H1 (cell line): ENCODE measurements at regions not wholly inside any gene's neighbourhood (a gene's known extent, or its start where the extent isn't known, plus 50 kb on each side); places are given as distances from the start of the nearest gene placed in this dataset.

Source experiments
- CTCF ChIA-PET: fragments of 300-600 bp; sonication (Branson Sonifier 250); formaldehyde crosslinking; loops from one replicate; lab custom pipeline; 2021; ENCODE audit not compliant: partially characterized antibody; lab: Charles Lee
- POLR2A ChIA-PET: fragments of 300-600 bp; sonication (Branson Sonifier 250); formaldehyde crosslinking; loops from one replicate; lab custom pipeline; 2021; ENCODE audit warnings: inconsistent platforms; ENCODE audit not compliant: partially characterized antibody; lab: Charles Lee
- DNase-seq, 2 experiments: peaks; one replicate each; pipeline versions ENCODE4 v3.0.0 to v3.0.0-alpha.2; 2010 to 2022; ENCODE audit warnings: low spot score in 2 of 2, low read depth in 1 of 2, mixed read lengths in 1 of 2
- FAIRE-seq: peaks from 2 replicates; lab custom pipeline; 2011; peaks lifted over from hg19 to GRCh38; lab: Jason Lieb, UNC
- H2AFZ ChIP-seq: 2 replicates; pipeline ENCODE4 v1.8.1; 2012; ENCODE audit warnings: low read length, inconsistent platforms
- H2AK5ac ChIP-seq: 2 replicates; pipeline ENCODE4 v1.6.1; 2013; ENCODE audit warnings: low read depth, low read length
- H2BK120ac ChIP-seq: replicated peaks from 2 replicates; pipeline ENCODE3; 2013; ENCODE audit warnings: low read depth, low read length, inconsistent platforms
- H2BK12ac ChIP-seq: 2 replicates; pipeline ENCODE4 v1.6.1; 2013; ENCODE audit warnings: low read depth, low read length
- H2BK15ac ChIP-seq: 2 replicates; pipeline ENCODE4 v1.6.1; 2013; ENCODE audit warnings: low read length
- H2BK20ac ChIP-seq: 2 replicates; pipeline ENCODE4 v1.6.1; 2013; ENCODE audit warnings: low read length
- H2BK5ac ChIP-seq: 2 replicates; pipeline ENCODE4 v1.6.1; 2013; ENCODE audit warnings: low read depth, low read length
- H3K14ac ChIP-seq: 2 replicates; pipeline ENCODE4 v1.6.1; 2013; ENCODE audit warnings: inconsistent platforms; ENCODE audit not compliant: insufficient read length
- H3K18ac ChIP-seq: 2 replicates; pipeline ENCODE4 v1.6.1; 2013; ENCODE audit warnings: low read length; ENCODE audit errors: extremely low read depth
- H3K23ac ChIP-seq: 2 replicates; pipeline ENCODE4 v1.6.1; 2013; ENCODE audit warnings: inconsistent platforms; ENCODE audit not compliant: insufficient read length
- H3K23me2 ChIP-seq: 2 replicates; pipeline ENCODE4 v1.6.1; 2013; ENCODE audit warnings: low read depth, low read length
- H3K27ac ChIP-seq: 2 replicates; pipeline ENCODE4 v1.6.1; 2011; ENCODE audit warnings: low read depth, low read length, inconsistent platforms
- H3K27me3 ChIP-seq, 4 experiments: replicated peaks in 1 of 4; 1 replicate in 1 of 4; 2 replicates in 3 of 4; pipeline versions ENCODE4 v1.6.1 to v1.8.1; 2011 to 2013; ENCODE audit warnings: low read length in 3 of 4, mild to moderate bottlenecking in 3 of 4, inconsistent platforms in 2 of 4, mixed read lengths in 2 of 4, moderate library complexity in 1 of 4; ENCODE audit not compliant: control insufficient read depth in 3 of 4, insufficient read depth in 3 of 4; ENCODE audit errors: extremely low read depth in 1 of 4
- H3K36me3 ChIP-seq, 4 experiments: 2 replicates each; pipeline versions ENCODE4 v1.6.1 to v1.8.1; 2011 to 2013; ENCODE audit warnings: mild to moderate bottlenecking in 4 of 4, low read length in 3 of 4, moderate library complexity in 2 of 4, control low read depth in 1 of 4, inconsistent platforms in 1 of 4; ENCODE audit not compliant: insufficient read depth in 4 of 4, control insufficient read depth in 2 of 4
- H3K4ac ChIP-seq: replicated peaks from 2 replicates; pipeline ENCODE3; 2013; ENCODE audit warnings: low read length, low read depth, mixed read lengths, inconsistent platforms; ENCODE audit not compliant: insufficient read length
- H3K4me1 ChIP-seq, 4 experiments: replicated peaks in 1 of 4; 1 replicate in 1 of 4; 2 replicates in 3 of 4; pipeline versions ENCODE4 v1.6.1 to v1.8.1; 2011 to 2013; ENCODE audit warnings: low read length in 3 of 4, inconsistent platforms in 2 of 4, mixed read lengths in 1 of 4; ENCODE audit not compliant: insufficient read depth in 4 of 4, control insufficient read depth in 3 of 4
- H3K4me2 ChIP-seq, 2 experiments: 2 replicates each; pipeline versions ENCODE4 v1.6.1 to v1.8.1; 2011 to 2013; ENCODE audit warnings: low read depth in 2 of 2, low read length in 2 of 2, control low read depth in 1 of 2, inconsistent platforms in 1 of 2, mild to moderate bottlenecking in 1 of 2; ENCODE audit not compliant: insufficient read depth in 1 of 2
- H3K4me3 ChIP-seq, 4 experiments: fragments of 200-600, 300-600 bp in 1 of 4; sonication (generic), shearing (Covaris generic), sonication (Bioruptor Twin) in 1 of 4; 2 replicates each; pipeline versions ENCODE4 v1.5.1 to v1.8.1; 2011 to 2016; ENCODE audit warnings: low read length in 4 of 4, low read depth in 3 of 4, control low read depth in 2 of 4, inconsistent platforms in 2 of 4, mild to moderate bottlenecking in 2 of 4, mixed read lengths in 1 of 4, moderate library complexity in 1 of 4; ENCODE audit not compliant: insufficient read depth in 2 of 4; ENCODE audit errors: extremely low read depth in 1 of 4
- H3K56ac ChIP-seq: replicated peaks from 2 replicates; pipeline ENCODE3; 2013; ENCODE audit warnings: low read depth, mild to moderate bottlenecking, mixed read lengths, low read length, inconsistent platforms; ENCODE audit not compliant: insufficient read length
- H3K79me1 ChIP-seq: 2 replicates; pipeline ENCODE4 v1.6.1; 2013; ENCODE audit warnings: low read depth, low read length, control low read depth
- H3K79me2 ChIP-seq, 2 experiments: 2 replicates each; pipeline versions ENCODE4 v1.6.1 to v1.8.1; 2012 to 2013; ENCODE audit warnings: low read length in 2 of 2, mild to moderate bottlenecking in 2 of 2, inconsistent platforms in 1 of 2; ENCODE audit not compliant: insufficient read depth in 2 of 2, control insufficient read depth in 1 of 2
- H3K9ac ChIP-seq, 4 experiments: replicated peaks in 1 of 4; 1 replicate in 1 of 4; 2 replicates in 3 of 4; pipeline versions ENCODE4 v1.6.1 to v1.8.1; 2011 to 2013; ENCODE audit warnings: low read depth in 3 of 4, low read length in 3 of 4, control low read depth in 2 of 4, mild to moderate bottlenecking in 2 of 4, moderate library complexity in 2 of 4, inconsistent platforms in 1 of 4; ENCODE audit errors: extremely low read depth in 1 of 4
- H3K9me3 ChIP-seq, 2 experiments: 2 replicates each; pipeline versions ENCODE4 v1.6.1 to v1.8.1; 2012 to 2013; ENCODE audit warnings: mild to moderate bottlenecking in 2 of 2, moderate library complexity in 2 of 2, control low read depth in 1 of 2, inconsistent platforms in 1 of 2, low read depth in 1 of 2, low read length in 1 of 2, mixed read lengths in 1 of 2; ENCODE audit not compliant: insufficient read depth in 2 of 2
- H4K20me1 ChIP-seq, 2 experiments: replicated peaks in 1 of 2; 2 replicates each; pipeline versions ENCODE3 to v1.8.1; 2011 to 2013; ENCODE audit warnings: inconsistent platforms in 2 of 2, low read length in 2 of 2, mild to moderate bottlenecking in 1 of 2; ENCODE audit not compliant: insufficient read depth in 2 of 2, control insufficient read depth in 1 of 2
- H4K5ac ChIP-seq: 2 replicates; pipeline ENCODE4 v1.6.1; 2013; ENCODE audit warnings: low read length, low read depth, mixed read lengths, inconsistent platforms; ENCODE audit not compliant: insufficient read length
- H4K8ac ChIP-seq: 2 replicates; pipeline ENCODE4 v1.8.0; 2013; ENCODE audit warnings: mild to moderate bottlenecking, moderate library complexity, low read length, inconsistent platforms; ENCODE audit not compliant: insufficient read depth; ENCODE audit errors: extremely low read depth
- H4K91ac ChIP-seq: replicated peaks from 2 replicates; pipeline ENCODE3; 2013; ENCODE audit warnings: low read length, mixed read lengths, inconsistent platforms; ENCODE audit not compliant: insufficient read length
- CEBPB ChIP-seq: IDR thresholded peaks from 2 replicates; pipeline ENCODE4 v1.6.1; 2012; ENCODE audit warnings: low read depth, low read length
- RBBP5 ChIP-seq: IDR thresholded peaks from 2 replicates; pipeline ENCODE4 v1.7.1; 2012; ENCODE audit warnings: low read depth, mild to moderate bottlenecking, inconsistent platforms, low read length, moderate library complexity, borderline replicate concordance
- WGBS, 2 experiments: shearing (Covaris generic) in 1 of 2; methylation state at CpG; one replicate each; pipeline versions ENCODE4 v1.1.6 to v1.1.7; 2013 to 2015; ENCODE audit warnings: low lambda C conversion rate in 2 of 2, mixed read lengths in 2 of 2, inconsistent platforms in 1 of 2, low coverage in 1 of 2, missing lambda C conversion rate in 1 of 2; ENCODE audit not compliant: insufficient replicate concordance in 2 of 2, insufficient coverage in 1 of 2, insufficient read length in 1 of 2; ENCODE audit errors: extremely low coverage in 1 of 2, missing lambda C conversion rate in 1 of 2; 5-methylcytosine and 5-hydroxymethylcytosine counted together

DNA sequence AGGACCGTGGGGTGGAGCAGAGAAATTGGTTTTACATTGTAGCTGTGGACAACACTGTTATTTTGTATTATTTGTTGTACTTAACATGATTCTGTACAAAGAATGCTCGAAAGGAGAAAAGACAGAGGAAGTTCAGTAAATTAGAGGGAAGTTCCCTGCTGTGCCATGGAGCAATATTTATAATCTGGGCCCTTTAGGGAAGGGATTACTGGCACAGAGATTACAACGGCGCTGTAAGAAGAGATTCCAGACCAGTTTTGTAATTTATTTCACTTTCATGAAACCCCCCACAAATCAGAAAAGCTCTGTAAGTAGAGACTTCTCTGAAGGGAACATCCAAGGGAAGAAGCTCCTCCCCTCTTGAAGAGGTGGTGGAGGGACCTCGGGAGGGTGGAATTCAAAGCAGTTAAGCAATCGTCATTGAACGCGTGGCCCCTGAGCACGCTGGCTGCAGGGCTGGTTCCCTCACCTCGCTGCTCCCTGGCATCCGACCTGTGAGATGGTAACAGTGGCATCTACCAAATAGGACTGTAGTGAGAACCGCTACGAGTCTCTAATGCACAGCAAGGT, 113.5 kb downstream of the KLF6 start:
- ChIA-PET POLR2A (interaction anchor here (0.9 kb wide), 1 partner anchor 13 kb away, joined by 3 read pairs; no protein-coding TSS in a partner anchor), CTCF (interaction anchor here (0.8 to 0.9 kb wide), 2 partner anchors 15 to 160 kb away, joined by 3 read pairs; no protein-coding TSS in a partner anchor)
- H3K23ac ChIP-seq, result no peak overlapping the region
- no peak overlapping the region for H2BK120ac ChIP-seq
- no peak overlapping the region for H2AK5ac ChIP-seq
- H2BK15ac ChIP-seq, result no peak overlapping the region
- no peak overlapping the region for H3K27ac ChIP-seq
- no peaks in the 10 kb centered on the region for H3K79me2 ChIP-seq
- H3K27me3 ChIP-seq, result peaks cover 0 to 5% (median 0%) of the 10 kb centered on the region in 4 experiments; a peak in 2 of 7 replicates
- no peak overlapping the region for H2BK20ac ChIP-seq
- no peak overlapping the region for H4K8ac ChIP-seq
- H2BK5ac ChIP-seq, result no peak overlapping the region
- H4K5ac ChIP-seq, result no peak overlapping the region
- H3K4me2 ChIP-seq, result no peak overlapping the region
- no peak for DNase-seq
- 87% methylated on average over 13 of the region's 13 CpGs; no CpG with 5 or more reads in 1 of the 2 experiments for WGBS, 2 experiments
- H4K91ac ChIP-seq, result no peak overlapping the region
- H3K23me2 ChIP-seq, result no peaks in the 10 kb centered on the region
- no peak for FAIRE-seq
- peaks cover 0 to 3% (median 0%) of the 10 kb centered on the region in 4 experiments; a peak in 3 of 7 replicates for H3K4me1 ChIP-seq
- H3K14ac ChIP-seq, result no peak overlapping the region
- H3K56ac ChIP-seq, result no peak overlapping the region
- H4K20me1 ChIP-seq, result no peaks in the 10 kb centered on the region
- H2AFZ ChIP-seq, result peak overlapping the region; percentile 80; the same call in 1 of the 2 replicates
- no peak overlapping the region for H3K4me3 ChIP-seq
- H3K9me3 ChIP-seq, result no peaks in the 10 kb centered on the region
- H3K79me1 ChIP-seq, result no peaks in the 10 kb centered on the region
- H3K18ac ChIP-seq, result no peak overlapping the region
- no peak overlapping the region for H2BK12ac ChIP-seq
- no peak overlapping the region for H3K9ac ChIP-seq
- no peaks in the 10 kb centered on the region for H3K36me3 ChIP-seq
- H3K4ac ChIP-seq, result no peak overlapping the region
- TF ChIP-seq RBBP5 (no peak), CEBPB (peak; percentile 67)
- TF ChIP-seq, all 59 proteins: peak for 1
